Kidney tubule cell (primary cell): ENCODE measurements at regions not wholly inside any gene's neighbourhood (a gene's known extent, or its start where the extent isn't known, plus 50 kb on each side); places are given as distances from the start of the nearest gene placed in this dataset.

Experiments
- DNase-seq: peaks from one replicate; pipeline ENCODE4 v3.0.0-alpha.2; 2018; ENCODE audit warnings: low spot score

DNA sequence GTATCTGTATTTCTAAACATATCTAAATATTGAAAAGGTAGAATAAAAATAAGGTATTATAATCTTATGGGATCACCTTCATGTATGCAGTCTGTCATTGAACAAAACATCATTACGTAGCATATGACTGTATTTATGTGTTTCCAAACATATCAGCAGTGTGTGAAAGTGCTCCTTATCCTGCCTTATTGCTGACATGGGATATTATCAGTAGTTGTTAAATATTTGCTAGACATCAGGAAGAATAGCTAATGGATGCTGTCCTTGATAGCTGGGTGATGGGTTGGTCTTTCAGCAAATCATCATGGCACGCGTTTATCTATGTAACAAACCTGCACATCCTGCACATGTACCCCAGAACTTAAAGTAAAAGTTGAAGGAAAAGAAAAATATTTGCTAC, 59.1 kb upstream of the FAM20A start:
- no peak for DNase-seq

DNA sequence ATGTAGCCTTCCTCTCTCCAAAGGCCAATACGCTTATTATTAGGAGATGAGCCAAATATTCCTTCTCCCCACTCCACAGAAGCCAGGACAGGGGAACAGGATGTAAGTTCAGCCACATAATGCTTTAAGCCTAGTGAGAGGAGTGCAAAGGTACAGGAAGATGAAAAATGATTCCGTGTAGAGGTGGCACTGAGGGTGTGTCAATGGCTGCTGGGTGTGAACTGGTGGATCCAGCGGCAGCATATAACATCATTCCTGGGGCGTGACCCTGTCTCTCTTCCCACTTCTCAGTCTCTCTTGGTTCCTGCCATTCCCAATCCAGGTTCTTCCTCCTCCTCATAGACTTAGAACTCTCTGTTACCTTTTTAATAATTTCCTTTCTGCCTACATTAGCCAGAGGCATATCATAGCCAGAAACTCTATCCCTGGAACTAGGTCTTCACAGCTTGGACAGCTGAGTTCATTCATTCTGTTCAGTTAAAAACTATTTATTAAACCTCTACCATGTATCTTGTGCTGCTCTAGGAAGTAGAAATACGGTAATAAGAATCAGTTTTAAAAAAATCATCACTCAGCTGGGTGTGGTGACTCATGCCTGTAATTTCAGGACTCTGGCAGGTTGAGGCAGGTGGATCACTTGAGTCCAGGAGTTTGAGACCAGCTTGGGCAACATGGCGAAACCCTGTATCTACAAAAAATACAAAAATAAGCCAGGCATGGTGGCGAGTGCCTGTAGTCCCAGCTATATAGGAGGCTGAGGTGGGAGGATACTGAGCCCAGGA, 58.0 kb upstream of the FAM20A start:
- DNase-seq, result no peak

GRCh38 chr17:68657576-68657975, 56.4 kb upstream of the FAM20A start:
- no peak for DNase-seq

GRCh38 chr17:68657166-68657565, 56.0 kb upstream of the FAM20A start:
- no peak for DNase-seq

- DNase-seq, result no peak
These were observed 55.5 kb upstream of the FAM20A start for GRCh38 chr17:68656666-68657065.
